ENCODE measurements at regions not wholly inside any gene's neighbourhood (a gene's known extent, or its start where the extent isn't known, plus 50 kb on each side); places are given as distances from the start of the nearest gene placed in this dataset.
A peak's percentile ranks its signal among the peaks of the same experiment; 100 is the strongest.

DNA sequence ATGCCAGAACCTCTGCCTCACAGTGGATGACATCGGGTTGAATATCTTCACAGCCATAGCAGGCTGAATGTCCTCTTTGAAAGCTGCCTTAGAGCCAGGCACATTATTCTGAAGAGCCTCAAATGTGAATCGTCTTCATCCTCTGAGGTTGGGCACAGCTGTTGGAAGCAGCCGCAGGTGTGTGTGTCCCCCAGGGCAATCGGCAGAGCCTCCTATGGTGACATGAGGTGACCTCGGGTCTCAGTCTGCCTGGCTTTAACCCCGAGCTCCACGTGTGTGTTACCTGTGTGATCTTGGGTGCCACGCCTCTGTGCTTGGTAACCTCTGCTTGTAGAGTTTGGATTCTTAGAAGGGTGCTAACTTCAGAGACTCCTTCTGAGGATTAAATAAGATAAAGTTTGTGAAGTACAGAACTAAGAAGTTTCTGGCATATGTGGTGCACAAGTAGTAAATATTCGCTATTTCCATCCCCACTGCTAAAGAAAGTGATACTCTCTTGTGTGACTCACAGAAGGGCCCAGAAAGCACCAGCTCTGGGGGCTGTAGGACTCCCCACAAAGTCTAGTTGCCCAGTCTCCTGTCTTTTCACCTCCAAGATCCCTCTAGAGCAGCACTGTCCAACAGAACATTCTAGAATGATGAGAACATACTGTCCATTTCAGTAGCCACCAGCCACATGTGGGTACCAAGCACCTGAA is 500.9 kb downstream of the NPHP4 start:
- POLR2A ChIA-PET = no interaction called here
- no peak for DNase-seq
- no peak overlapping the region for H3K4me3 Mint-ChIP-seq
- H3K4me1 Mint-ChIP-seq = no peaks in the 10 kb centered on the region
- peaks cover 0 to 7% (median 3%) of the 10 kb centered on the region in 5 donors for H3K27me3 Mint-ChIP-seq
- H3K27ac Mint-ChIP-seq = no peak overlapping the region
- ATAC-seq = no peak
- no peaks in the 10 kb centered on the region for H3K9me3 Mint-ChIP-seq
- no peaks in the 10 kb centered on the region for H3K36me3 Mint-ChIP-seq

DNA sequence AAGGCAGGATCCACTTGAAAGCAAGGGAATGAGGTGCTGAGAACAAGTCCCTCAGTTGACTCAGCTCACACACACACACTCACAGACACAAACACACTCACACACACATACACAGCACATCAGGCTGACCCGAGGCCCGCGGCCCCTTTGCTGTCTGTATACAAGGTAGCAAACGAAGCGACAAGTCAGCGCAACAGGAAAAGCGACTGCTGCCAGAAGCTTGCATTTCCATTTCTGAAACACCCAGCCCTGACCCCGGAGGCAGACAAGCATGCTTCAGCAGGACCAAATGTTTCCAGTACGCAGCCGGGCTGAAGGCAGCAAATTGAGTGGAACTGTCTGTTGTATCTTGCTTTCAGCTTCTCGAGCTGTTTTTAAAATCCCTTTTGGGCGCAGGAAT is 501.6 kb downstream of the NPHP4 start:
- Mint-ChIP-seq H3K9me3 (no peaks in the 10 kb centered on the region), H3K4me1 (no peaks in the 10 kb centered on the region), H3K27me3 (peaks cover 0 to 4% (median 3%) of the 10 kb centered on the region in 5 donors), H3K36me3 (no peaks in the 10 kb centered on the region), H3K27ac (peak overlapping the region in 1 of 10 donors; percentile 40), H3K4me3 (no peak overlapping the region)
- POLR2A ChIA-PET = no interaction called here
- DNase-seq = peak in 1 of 10 donors; percentile 13
- ATAC-seq = no peak

DNA sequence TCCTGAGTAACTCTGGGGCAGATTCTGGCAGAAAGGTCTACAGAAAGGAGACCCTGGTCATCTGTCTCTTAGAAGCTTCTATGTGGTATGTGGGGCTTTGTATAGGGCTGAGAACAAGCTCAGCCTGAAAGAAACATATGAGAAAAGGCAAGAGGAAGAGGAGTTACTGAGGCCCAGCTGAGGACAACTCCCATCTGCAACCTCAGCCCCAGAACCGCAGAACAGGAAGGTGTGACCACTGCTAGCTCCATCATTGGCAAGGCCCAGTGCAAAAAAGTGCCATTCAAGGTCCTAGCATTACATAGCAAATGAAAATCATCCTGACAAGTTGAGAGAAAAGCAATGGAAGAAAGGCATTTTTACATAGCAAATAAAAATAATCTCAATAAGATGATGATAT is 503.8 kb downstream of the NPHP4 start:
- H3K36me3 Mint-ChIP-seq = no peaks in the 10 kb centered on the region
- no peak overlapping the region for H3K4me3 Mint-ChIP-seq
- peaks cover 0 to 3% (median 2%) of the 10 kb centered on the region in 5 donors for H3K27me3 Mint-ChIP-seq
- H3K9me3 Mint-ChIP-seq = no peaks in the 10 kb centered on the region
- POLR2A ChIA-PET = no interaction called here
- H3K27ac Mint-ChIP-seq = no peak overlapping the region
- DNase-seq = no peak
- no peaks in the 10 kb centered on the region for H3K4me1 Mint-ChIP-seq
- ATAC-seq = no peak

DNA sequence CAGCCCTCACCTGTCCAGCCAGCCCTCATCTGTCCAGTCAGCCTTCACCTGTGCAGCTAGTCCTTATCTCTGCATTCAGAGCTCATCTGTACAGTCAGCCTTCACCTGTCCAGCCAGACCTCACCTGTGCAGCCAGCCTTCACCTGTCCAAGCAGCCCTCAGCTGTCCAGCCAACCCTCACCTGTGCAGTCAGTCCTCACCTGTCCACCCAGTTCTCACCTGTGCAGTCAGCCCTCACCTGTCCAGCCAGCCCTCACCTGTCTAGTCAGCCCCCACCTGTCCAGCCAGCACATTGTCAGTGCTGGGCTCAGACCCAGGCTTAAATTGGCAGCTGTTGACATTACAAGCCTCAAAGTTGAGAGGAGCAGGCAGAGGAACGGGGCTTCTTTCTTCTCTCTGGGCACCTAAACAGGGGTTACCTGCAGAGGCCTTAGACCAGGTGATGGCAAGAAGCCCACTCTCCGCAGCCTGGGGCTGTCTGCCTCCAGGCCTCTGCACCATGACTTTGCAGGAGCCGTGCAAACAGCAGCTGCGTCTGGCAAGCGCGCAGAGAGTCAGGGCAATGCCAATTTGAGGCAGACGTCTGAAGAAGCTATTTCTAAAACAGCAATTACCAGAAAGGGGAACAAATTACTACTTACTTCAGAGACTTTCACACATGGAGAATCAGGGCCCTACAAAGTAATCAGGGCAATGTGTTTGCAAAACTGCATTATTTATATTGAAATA is 506.1 kb downstream of the NPHP4 start:
- peak overlapping the region in 1 of 10 donors; percentile 61 for H3K27ac Mint-ChIP-seq
- peaks cover 0 to 3% (median 2%) of the 10 kb centered on the region in 5 donors for H3K27me3 Mint-ChIP-seq
- H3K4me3 Mint-ChIP-seq = no peak overlapping the region
- H3K36me3 Mint-ChIP-seq = no peaks in the 10 kb centered on the region
- H3K9me3 Mint-ChIP-seq = no peaks in the 10 kb centered on the region
- DNase-seq (peak in 1 of 10 donors; percentile 15), ATAC-seq (no peak)
- POLR2A ChIA-PET = no interaction called here
- peaks cover 6 to 14% (median 10%) of the 10 kb centered on the region in 4 donors for H3K4me1 Mint-ChIP-seq

DNA sequence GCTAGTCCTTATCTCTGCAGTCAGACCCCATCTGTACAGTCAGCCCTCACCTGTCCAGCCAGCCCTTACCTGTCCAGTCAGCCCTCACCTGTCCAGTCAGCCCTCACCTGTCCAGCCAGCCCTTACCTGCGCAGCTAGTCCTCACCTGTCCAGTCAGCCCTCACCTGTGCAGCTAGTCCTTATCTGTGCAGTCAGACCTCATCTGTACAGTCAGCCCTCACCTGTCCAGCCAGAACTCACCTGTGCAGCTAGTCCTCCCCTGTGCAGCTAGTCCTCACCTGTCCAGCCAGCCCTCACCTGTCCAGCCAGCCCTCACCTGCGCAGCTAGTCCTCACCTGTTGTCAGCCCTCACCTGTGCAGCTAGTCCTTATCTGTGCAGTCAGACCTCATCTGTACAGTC is 506.8 kb downstream of the NPHP4 start:
- no peak overlapping the region for H3K4me3 Mint-ChIP-seq
- POLR2A ChIA-PET = no interaction called here

DNA sequence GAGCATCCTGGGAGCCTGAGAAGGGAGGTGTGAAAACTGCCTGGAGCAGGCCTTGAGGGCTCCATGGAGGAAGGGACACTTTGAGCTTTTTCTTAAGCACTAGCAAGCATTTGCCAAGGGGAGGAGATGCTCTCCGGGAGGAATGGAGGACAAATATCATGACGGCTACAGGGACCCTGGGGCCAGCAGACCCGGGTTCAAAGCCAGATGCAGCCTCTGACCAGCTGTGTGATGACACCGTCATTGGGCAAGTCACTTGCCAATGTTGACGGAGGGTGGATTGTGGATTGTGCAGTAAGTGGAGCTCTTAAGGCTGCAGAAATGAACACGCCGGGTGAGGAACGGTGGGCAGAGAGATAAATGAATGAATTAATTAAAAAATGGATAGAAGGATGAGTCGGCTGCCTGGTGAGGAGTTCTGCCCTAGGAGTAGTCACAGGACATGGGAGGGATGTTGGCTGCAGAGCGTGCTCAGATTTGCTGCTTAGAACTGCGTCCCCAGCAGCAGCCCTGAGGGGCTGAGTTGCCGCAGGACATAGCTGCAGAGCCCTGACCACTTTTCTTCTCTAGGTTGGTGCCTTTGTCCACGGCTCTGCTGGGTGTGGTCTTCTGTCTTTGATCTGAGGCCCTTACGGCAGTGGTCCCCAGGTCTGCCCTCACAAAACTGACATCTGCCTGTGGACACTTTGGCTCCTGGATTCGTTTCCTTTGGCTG is 507.6 kb downstream of the NPHP4 start:
- H3K36me3 Mint-ChIP-seq = no peaks in the 10 kb centered on the region
- H3K27ac Mint-ChIP-seq = peak overlapping the region in 3 of 10 donors; percentile 28 to 61 (median 36)
- no peak for ATAC-seq
- no peak overlapping the region for H3K4me3 Mint-ChIP-seq
- peak in 1 of 10 donors; percentile 7 for DNase-seq
- peaks cover 0 to 6% (median 0%) of the 10 kb centered on the region in 5 donors for H3K27me3 Mint-ChIP-seq
- POLR2A ChIA-PET = no interaction called here
- peaks cover 7 to 15% (median 11%) of the 10 kb centered on the region in 4 donors for H3K4me1 Mint-ChIP-seq
- H3K9me3 Mint-ChIP-seq = no peaks in the 10 kb centered on the region

More for the DNA sequence above, 506.8 kb downstream of the NPHP4 start:
- peaks cover 0 to 4% (median 2%) of the 10 kb centered on the region in 5 donors for H3K27me3 Mint-ChIP-seq
- DNase-seq = peak in 1 of 10 donors; percentile 28
- peaks cover 6 to 15% (median 11%) of the 10 kb centered on the region in 4 donors for H3K4me1 Mint-ChIP-seq
- no peak for ATAC-seq
- H3K36me3 Mint-ChIP-seq = no peaks in the 10 kb centered on the region
- peak overlapping the region in 1 of 10 donors; percentile 61 for H3K27ac Mint-ChIP-seq
- no peaks in the 10 kb centered on the region for H3K9me3 Mint-ChIP-seq

DNA sequence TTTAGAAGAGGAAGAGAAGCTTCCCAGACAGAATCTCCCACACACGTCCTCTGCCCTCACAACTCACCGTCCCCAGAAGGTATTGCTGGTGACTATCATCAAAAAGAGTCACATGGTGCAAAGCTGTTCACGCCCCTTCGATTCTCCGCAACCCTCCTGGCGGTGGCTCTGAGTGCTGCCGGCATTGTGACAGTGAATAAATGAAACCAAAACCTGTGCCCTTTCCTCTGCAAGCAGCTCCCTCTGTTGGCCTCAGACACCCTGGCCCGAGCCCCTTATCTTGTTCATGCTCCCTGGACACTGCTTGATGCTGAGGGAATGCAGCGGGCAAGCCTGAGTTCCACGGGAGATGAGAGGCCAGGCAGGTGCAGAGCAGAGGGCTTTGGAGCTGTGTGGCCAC is 510.3 kb downstream of the NPHP4 start:
- POLR2A ChIA-PET = interaction anchor here (0.6 to 0.9 kb wide), 2 partner anchors 18 to 196 kb away, joined by 5 read pairs; no protein-coding TSS in a partner anchor
- Mint-ChIP-seq H3K4me1 (peaks cover 7 to 15% (median 11%) of the 10 kb centered on the region in 4 donors), H3K27ac (peak overlapping the region in 6 of 10 donors; percentile 0 to 80 (median 66)), H3K27me3 (peaks cover 0 to 6% (median 0%) of the 10 kb centered on the region in 5 donors), H3K36me3 (no peaks in the 10 kb centered on the region), H3K9me3 (no peaks in the 10 kb centered on the region), H3K4me3 (peak overlapping the region in 8 of 10 donors; percentile 28 to 72 (median 58))
- DNase-seq (peak; percentile 11 to 73 (median 50)), ATAC-seq (peak; percentile 93 to 95)

DNA sequence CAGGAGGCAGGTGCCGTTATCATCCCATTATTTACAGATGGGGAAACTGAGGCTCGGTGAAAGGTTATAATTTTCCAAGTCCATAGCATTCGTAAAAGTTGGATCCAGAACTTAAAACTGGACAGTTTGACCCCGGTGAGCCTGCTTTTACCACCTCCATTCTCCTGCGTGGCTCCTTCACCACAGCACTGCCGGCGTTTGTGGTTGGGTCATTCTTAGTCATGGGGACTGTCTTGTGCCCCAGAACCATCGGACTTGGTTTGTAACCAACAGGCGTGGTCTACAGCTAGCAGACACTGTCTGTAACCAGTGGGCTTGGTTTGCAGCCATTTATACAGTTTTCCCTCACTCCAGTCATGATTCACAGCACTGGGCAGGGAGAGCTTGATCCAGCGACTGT is 511.3 kb downstream of the NPHP4 start:
- Mint-ChIP-seq H3K27ac (peak overlapping the region in 1 of 10 donors; percentile 18), H3K4me3 (peak overlapping the region in 2 of 10 donors; percentile 8 to 40), H3K9me3 (no peaks in the 10 kb centered on the region), H3K27me3 (peaks cover 0 to 4% (median 0%) of the 10 kb centered on the region in 5 donors), H3K36me3 (no peaks in the 10 kb centered on the region), H3K4me1 (peaks cover 7 to 15% (median 11%) of the 10 kb centered on the region in 4 donors)
- no peak for ATAC-seq
- POLR2A ChIA-PET = no interaction called here
- DNase-seq = peak in 1 of 10 donors; percentile 50

DNA sequence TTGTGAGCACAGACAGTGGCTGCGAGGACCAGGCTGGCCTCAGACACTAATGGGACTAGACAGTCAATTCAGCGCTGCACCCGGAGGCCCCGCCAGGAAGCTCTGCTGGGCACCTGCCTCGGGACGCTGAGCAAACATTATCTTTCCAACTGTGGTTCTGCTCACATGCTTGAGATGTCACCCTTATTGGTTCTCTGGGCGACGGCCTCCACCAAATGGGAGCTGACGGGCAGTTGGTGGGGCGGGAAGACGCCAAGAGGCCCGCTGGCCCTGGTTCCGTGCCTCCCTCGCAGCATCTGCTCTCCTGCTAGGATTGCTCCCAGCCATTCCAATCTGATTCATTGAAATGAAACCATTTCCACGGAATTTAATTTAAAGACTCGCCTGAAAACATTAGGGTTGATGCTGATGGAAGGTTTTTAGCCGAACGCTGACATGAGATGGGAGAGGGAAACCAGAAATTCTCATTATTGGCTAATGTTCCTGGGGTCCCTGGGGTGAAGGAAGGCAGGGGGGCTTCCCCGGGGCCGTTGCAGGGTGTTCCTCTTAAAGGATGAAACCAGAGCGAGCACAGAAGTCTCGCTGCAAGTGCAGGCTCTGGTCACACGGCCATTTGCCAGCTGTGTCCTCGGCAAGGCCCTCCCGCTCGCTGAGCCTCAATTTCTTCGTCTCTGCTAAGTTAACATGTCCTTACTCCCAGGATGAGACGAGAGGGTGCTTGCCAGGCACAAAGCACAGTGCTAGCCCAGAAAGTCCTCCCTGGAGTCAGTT is 512.2 kb downstream of the NPHP4 start:
- Mint-ChIP-seq H3K9me3 (peaks cover 0 to under 1% (median 0%) of the 10 kb centered on the region in 9 donors), H3K36me3 (no peaks in the 10 kb centered on the region), H3K27me3 (peaks cover 0 to 2% (median 0%) of the 10 kb centered on the region in 5 donors), H3K4me3 (no peak overlapping the region), H3K27ac (peak overlapping the region in 1 of 10 donors; percentile 23), H3K4me1 (peaks cover 7 to 15% (median 11%) of the 10 kb centered on the region in 4 donors)
- POLR2A ChIA-PET = no interaction called here
- peak in 1 of 10 donors; percentile 52 for DNase-seq
- ATAC-seq = no peak

DNA sequence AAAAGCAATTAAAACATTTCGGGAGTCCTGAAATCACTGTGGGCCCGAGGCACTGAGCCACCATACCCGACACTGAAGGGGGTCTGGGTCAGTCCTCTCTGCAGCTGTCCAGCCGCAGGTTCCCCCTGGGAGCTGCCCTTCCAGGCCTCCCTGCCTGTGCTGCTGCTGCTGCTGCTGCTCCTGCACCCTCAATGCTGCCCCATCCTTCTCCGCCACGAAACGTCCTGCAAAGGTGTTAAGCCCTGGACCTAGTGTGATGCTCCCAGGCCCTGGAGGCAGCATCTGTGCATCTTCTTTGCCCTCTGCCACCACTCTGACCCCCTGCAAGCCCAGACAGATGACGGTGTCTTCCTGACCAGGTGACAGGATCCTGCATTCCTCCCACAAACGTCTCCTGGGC is 513.3 kb downstream of the NPHP4 start:
- POLR2A ChIA-PET = no interaction called here
- H3K36me3 Mint-ChIP-seq = no peaks in the 10 kb centered on the region
- no peak overlapping the region for H3K27ac Mint-ChIP-seq
- DNase-seq = peak in 1 of 10 donors; percentile 53
- H3K27me3 Mint-ChIP-seq = peaks cover 0 to 4% (median 0%) of the 10 kb centered on the region in 5 donors
- peaks cover 7 to 15% (median 11%) of the 10 kb centered on the region in 4 donors for H3K4me1 Mint-ChIP-seq
- no peak for ATAC-seq
- peaks cover 0 to 1% (median 0%) of the 10 kb centered on the region in 9 donors for H3K9me3 Mint-ChIP-seq
- H3K4me3 Mint-ChIP-seq = no peak overlapping the region

DNA sequence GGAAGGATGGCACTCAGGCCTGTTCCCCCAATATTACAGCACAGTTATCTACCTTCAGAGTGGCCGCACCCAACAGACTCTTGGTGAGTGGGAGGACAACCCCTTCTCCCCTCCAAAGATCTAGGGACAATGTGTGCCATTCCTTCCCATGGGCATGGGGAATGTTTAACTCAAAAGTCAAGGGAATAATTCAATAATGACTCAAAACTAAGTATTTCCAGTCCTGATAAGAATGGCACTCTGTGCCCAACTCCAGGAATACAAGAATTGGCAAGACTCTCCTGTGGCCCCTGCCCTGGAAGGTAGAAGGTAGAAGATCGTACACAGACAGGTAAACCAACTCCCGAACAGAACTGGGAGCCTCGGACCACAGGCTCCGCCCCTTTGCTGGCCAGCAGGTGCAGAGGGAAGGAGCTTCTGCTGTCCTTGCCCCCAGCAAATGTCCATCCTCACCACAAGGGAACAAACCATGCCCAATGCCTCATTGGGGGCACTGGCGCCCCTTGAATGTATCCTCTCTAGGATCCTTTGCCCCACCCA is 514.0 kb downstream of the NPHP4 start:
- ATAC-seq (no peak), DNase-seq (peak in 1 of 10 donors; percentile 34)
- Mint-ChIP-seq H3K4me1 (peaks cover 7 to 15% (median 11%) of the 10 kb centered on the region in 4 donors), H3K9me3 (peaks cover 0 to 1% (median 0%) of the 10 kb centered on the region in 9 donors), H3K36me3 (no peaks in the 10 kb centered on the region), H3K27ac (no peak overlapping the region), H3K27me3 (peaks cover 0 to 4% (median 0%) of the 10 kb centered on the region in 5 donors), H3K4me3 (no peak overlapping the region)
- POLR2A ChIA-PET = no interaction called here

DNA sequence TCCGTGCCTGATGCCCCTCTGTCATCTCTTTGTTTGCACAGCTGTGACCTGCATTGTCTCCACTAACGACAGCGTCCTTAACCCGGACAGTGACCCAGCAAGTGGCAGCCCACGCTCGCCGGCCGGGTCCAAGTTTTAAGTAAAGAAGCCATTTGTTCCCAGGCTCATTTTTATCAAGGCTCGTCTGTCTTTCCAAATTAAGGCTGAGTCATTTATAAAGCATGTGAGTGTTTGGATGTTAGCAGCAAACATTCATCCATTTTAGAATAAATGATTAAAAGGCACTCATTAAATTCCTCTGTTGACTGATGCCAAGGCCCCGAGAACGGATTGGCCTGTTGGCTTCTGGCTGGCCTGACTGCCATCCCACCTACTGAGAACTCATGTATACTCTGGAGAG is 514.5 kb downstream of the NPHP4 start:
- peaks cover 6 to 12% (median 8%) of the 10 kb centered on the region in 4 donors for H3K4me1 Mint-ChIP-seq
- H3K27ac Mint-ChIP-seq = no peak overlapping the region
- POLR2A ChIA-PET = no interaction called here
- H3K36me3 Mint-ChIP-seq = no peaks in the 10 kb centered on the region
- DNase-seq (peak in 1 of 10 donors; percentile 26), ATAC-seq (no peak)
- H3K27me3 Mint-ChIP-seq = peaks cover 0 to 4% (median 0%) of the 10 kb centered on the region in 5 donors
- H3K9me3 Mint-ChIP-seq = peaks cover 0 to 1% (median 0%) of the 10 kb centered on the region in 9 donors
- H3K4me3 Mint-ChIP-seq = no peak overlapping the region

Data from naive thymus-derived CD8-positive, alpha-beta T cell (primary cell).